ENCODE measurements at regions not wholly inside any gene's neighbourhood (a gene's known extent, or its start where the extent isn't known, plus 50 kb on each side); places are given as distances from the start of the nearest gene placed in this dataset.

DNA sequence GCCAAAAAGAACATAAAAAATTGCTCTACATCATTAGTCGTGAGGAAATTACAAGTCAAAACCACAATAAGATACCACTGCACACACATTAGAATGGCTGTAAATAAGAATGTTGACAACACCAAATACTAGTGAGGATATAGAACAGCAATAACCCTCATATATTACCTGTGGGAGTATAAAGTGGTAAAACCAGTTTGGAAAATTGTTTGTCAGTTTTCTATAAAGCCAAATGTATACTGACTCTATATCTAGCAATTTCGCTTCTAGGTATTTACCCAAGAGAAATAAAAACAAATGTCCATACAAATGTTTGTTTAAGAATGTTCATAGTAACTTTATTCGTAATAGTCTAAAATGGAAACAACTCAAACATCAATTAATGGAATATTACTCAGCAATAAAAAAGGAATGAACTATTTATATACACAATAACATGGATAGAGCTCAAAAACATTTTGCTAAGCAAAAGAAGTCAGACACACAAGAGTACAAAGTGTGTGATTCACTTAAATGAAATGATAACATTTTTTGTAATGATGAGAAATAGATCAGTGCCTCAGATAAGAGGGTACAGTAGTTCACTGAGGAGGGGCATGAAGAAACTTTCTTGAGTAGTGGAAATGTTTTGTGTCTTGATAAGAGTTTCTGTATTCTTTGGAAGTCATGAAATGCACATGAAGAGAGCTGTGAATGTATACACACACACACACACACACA, 219.6 kb upstream of the ZNF462 start:
- no peak overlapping the region for H3K4me3 ChIP-seq (replicated peaks; ENCODE audit: low read depth, low read length)
- DNase-seq (ENCODE audit: low read depth), result no peak
- TF ChIP-seq, protein P1, sequence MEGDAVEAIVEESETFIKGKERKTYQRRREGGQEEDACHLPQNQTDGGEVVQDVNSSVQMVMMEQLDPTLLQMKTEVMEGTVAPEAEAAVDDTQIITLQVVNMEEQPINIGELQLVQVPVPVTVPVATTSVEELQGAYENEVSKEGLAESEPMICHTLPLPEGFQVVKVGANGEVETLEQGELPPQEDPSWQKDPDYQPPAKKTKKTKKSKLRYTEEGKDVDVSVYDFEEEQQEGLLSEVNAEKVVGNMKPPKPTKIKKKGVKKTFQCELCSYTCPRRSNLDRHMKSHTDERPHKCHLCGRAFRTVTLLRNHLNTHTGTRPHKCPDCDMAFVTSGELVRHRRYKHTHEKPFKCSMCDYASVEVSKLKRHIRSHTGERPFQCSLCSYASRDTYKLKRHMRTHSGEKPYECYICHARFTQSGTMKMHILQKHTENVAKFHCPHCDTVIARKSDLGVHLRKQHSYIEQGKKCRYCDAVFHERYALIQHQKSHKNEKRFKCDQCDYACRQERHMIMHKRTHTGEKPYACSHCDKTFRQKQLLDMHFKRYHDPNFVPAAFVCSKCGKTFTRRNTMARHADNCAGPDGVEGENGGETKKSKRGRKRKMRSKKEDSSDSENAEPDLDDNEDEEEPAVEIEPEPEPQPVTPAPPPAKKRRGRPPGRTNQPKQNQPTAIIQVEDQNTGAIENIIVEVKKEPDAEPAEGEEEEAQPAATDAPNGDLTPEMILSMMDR (IDR thresholded peaks at IDR 0.05; ENCODE audit: low read length, missing control alignments), result no peak

DNA sequence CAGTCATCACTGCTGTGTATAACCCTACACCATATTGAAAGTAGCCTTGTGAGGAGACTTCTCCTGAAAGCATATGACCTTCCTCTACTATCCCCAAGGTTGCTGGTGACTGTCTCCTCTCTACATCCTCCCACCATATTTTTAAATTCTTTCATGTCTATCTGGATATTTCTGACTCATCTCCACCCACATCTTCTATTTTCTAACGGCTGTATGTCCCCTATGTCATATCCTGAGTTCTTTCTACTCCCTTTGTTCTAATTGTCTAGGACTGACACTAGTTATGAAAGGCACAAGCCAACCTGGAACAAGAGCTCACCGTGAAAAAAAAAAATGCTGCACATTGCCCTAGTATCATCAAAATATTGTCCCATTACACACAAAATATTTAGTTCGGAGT, 218.3 kb upstream of the ZNF462 start:
- TF ChIP-seq, protein P1 (IDR thresholded peaks at IDR 0.05; ENCODE audit: low read length, missing control alignments), result no peak
- no peak for DNase-seq (ENCODE audit: low read depth)
- H3K4me3 ChIP-seq (replicated peaks; ENCODE audit: low read depth, low read length), result no peak overlapping the region

DNA sequence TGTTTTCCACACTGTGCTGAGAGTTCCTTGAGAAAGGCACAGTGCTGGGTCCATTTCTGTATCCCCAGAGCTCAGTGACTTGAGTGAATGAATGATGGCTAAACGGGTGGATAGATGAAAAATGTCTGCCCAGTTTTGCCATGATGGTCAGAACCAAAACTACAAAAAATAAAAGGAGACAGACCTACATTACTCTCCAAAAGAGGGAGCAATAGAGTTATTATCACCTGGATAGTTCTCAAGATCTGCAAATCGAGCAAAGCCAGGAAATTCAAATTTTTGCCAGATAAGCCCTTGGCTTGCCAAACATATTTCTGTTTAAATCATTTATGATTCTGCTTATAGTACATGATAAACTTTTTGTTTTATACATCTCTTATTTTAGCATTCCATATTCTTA, 214.2 kb upstream of the ZNF462 start:
- TF ChIP-seq, protein P1 (IDR thresholded peaks at IDR 0.05; ENCODE audit: low read length, missing control alignments), result peak; percentile 39
- DNase-seq (ENCODE audit: low read depth), result peak; percentile 51
- H3K4me3 ChIP-seq (replicated peaks; ENCODE audit: low read depth, low read length), result no peak overlapping the region

DNA sequence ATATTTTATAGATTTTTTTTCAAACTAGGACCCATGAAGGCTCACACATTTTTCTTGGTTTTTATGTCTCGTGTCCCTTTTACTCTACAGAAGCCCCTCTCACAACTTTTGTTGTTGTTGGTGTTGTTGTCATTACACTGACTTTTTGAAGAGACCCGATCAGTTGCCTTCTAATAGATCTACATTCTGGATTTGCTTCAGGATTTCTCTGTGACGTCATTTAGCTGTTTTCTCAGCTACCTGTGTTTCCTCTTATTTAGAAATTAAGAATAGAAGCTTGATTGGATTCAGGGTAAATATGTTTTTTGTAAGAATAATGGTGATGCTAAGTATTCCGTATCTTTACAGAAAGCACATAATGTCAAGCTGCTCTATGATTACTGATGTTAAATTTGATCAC, 213.3 kb upstream of the ZNF462 start:
- H3K4me3 ChIP-seq (replicated peaks; ENCODE audit: low read depth, low read length), result no peak overlapping the region
- no peak for DNase-seq (ENCODE audit: low read depth)
- TF ChIP-seq, protein P1 (IDR thresholded peaks at IDR 0.05; ENCODE audit: low read length, missing control alignments), result no peak

DNA sequence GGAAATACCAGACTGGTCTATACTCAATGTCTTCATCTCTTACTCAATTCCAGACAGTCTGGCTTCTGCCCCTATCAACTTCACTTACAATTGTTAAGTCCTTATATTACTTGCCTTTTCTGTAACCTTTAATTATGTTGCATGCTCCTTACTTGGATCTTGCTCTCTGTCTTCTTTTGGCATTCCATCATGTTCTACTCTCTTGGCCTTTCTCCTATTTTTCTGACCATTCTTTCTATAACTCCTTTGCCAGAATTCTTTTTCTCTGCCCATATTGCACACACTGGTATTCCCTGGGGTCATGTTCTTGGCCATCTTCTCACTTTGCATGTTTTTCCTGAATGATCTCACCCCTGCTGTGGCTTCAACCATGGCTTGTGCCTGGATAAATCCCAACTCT, 209.8 kb upstream of the ZNF462 start:
- TF ChIP-seq, protein P1 (IDR thresholded peaks at IDR 0.05; ENCODE audit: low read length, missing control alignments), result no peak
- H3K4me3 ChIP-seq (replicated peaks; ENCODE audit: low read depth, low read length), result no peak overlapping the region
- DNase-seq (ENCODE audit: low read depth), result no peak

DNA sequence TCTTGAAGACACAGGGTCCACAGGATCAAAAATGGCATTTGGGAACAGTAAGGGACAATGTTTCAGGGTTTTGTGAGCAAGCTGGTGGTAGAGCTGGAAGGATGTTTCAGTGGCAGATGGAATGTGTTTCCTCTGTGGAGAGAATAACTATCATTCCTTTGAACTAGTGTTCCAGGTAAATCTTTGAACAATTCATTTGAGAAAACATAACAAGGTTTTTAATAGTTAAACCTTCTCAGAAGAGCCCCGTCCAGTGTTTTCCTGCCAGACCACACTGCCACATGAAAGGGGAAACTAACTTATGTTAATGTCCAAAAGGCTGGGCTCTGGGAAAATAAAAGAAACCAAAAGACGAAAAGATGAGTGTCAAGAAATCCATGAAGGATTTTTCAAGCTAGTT, 207.0 kb upstream of the ZNF462 start:
- TF ChIP-seq, protein P1 (IDR thresholded peaks at IDR 0.05; ENCODE audit: low read length, missing control alignments), result no peak
- no peak for DNase-seq (ENCODE audit: low read depth)
- no peak overlapping the region for H3K4me3 ChIP-seq (replicated peaks; ENCODE audit: low read depth, low read length)

DNA sequence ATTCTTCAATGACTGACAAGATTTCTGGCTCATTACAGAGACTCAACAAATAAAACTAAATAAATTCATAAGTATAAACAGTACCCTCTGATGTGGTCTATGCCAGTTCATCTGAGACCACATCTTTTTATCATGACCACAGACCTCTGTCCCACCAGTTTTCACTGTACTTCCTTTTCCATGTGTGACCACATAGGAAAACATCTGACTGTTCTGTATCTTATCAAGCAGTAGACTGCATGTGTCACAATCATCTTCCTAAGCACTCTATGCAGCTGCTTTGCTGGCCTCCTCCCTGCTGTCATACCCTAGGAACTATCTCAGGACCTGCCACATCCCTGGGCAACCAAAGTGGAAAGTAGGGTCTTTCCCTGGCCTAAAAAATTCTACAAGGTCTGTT, 205.0 kb upstream of the ZNF462 start:
- no peak for DNase-seq (ENCODE audit: low read depth)
- H3K4me3 ChIP-seq (replicated peaks; ENCODE audit: low read depth, low read length), result no peak overlapping the region
- TF ChIP-seq, protein P1 (IDR thresholded peaks at IDR 0.05; ENCODE audit: low read length, missing control alignments), result no peak

Data from fibroblast of pulmonary artery (primary cell).